ENCODE measurements at regions not wholly inside any gene's neighbourhood (a gene's known extent, or its start where the extent isn't known, plus 50 kb on each side); places are given as distances from the start of the nearest gene placed in this dataset.

- TF ChIP-seq, protein P1, sequence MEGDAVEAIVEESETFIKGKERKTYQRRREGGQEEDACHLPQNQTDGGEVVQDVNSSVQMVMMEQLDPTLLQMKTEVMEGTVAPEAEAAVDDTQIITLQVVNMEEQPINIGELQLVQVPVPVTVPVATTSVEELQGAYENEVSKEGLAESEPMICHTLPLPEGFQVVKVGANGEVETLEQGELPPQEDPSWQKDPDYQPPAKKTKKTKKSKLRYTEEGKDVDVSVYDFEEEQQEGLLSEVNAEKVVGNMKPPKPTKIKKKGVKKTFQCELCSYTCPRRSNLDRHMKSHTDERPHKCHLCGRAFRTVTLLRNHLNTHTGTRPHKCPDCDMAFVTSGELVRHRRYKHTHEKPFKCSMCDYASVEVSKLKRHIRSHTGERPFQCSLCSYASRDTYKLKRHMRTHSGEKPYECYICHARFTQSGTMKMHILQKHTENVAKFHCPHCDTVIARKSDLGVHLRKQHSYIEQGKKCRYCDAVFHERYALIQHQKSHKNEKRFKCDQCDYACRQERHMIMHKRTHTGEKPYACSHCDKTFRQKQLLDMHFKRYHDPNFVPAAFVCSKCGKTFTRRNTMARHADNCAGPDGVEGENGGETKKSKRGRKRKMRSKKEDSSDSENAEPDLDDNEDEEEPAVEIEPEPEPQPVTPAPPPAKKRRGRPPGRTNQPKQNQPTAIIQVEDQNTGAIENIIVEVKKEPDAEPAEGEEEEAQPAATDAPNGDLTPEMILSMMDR (IDR thresholded peaks at IDR 0.05) = no peak
- ATAC-seq (ENCODE audit: low FRiP score) (no peak), DNase-seq (ENCODE audit: low spot score) (no peak)
Observed at GRCh38 chr3:140830391-140830790, 111.2 kb upstream of the SLC25A36 start.

- no peak for ATAC-seq (ENCODE audit: low FRiP score)
- TF ChIP-seq, protein P1 (IDR thresholded peaks at IDR 0.05) = no peak
- DNase-seq (ENCODE audit: low spot score) = no peak
Observed at GRCh38 chr3:140832883-140833282, 108.8 kb upstream of the SLC25A36 start.

DNA sequence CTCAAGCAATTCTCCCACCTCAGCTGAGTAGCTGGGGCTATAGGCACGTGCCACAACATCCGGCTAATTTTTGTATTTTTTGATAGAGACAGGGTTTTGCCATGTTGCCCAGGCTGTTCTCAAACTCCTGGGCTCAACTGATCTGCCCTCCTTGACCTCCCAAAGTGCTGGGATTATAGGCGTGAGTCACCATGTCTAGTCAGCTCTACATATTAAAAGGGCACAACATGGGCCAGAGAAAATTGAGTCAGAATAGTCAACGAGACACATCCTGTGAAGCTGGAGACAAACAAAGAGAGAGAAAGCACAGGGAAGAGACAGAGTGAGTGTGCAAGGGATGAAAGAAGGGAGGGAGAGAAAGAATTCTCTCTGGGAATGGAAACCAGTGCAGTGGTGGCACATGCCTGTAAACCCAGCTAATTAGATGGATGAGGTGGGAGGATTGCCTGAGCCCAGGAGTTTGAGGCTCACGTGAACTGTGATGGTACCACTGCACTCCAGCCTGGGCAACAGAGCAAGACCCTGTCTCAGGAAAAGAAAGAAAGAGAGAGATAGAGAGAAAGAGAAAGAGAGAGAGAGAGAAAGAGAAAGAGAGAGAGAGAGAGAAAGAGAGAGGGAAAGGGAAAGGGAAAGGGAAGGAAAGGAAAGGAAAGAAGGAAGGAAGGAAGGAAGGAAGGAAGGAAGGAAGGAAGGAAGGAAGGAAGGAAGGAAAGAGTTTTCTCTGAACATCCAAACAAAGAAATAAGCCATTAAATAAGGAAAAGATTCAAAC lies 107.2 kb upstream of the SLC25A36 start:
- TF ChIP-seq, protein P1 (IDR thresholded peaks at IDR 0.05) = no peak
- ATAC-seq (ENCODE audit: low FRiP score) (no peak), DNase-seq (ENCODE audit: low spot score) (no peak)

DNA sequence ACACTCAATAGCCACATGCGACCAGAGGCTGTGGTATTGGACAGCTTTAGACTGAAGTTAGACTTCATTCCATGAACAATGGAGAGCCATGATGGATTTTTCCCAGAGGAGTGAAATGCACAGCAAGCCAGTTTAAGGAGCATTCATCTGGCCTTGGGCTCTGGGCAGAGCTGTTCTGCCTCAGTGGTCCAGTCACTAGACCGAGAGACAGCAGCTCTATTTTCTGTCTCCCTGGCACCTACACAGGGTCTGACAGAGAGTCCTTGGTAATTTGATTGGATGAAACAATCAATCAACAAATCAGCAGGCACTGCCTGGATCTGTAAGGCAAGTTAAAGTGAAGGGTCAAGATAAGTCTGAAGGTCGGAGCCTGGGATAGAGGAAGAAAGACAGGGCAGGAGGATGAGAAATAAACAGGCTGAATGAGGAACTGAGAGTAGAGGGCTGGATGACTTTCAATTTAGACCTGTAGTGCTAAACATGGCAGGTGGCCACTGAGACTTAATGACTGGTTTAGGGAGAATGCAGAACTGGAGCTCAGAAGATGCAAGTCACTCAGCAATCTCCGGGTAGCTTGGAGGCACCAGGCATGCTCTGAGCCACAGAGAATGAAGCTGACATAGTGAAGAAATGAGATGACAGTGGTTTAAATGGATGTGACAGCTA lies 98.5 kb upstream of the SLC25A36 start:
- TF ChIP-seq, protein P1 (IDR thresholded peaks at IDR 0.05) = no peak
- no peak for ATAC-seq (ENCODE audit: low FRiP score)

DNA sequence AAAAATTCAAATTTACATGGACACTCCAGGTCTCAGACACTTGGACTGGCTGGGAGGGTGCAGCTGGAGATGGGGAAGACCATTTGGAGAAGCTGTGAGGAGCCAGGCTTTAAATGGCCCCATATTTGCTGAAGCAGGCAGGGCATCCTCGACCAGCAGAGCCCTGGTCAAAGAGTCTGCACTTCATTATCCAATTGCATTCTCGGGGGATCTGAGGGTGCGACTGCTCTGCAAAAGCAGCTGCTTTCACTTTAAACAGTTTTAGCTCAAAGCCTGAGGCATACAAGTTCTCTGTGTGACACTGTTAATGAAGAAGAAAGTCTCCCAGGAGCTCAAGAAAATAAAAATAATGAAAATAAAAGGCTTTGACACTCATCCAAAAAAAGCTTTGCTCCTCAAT lies 98.0 kb upstream of the SLC25A36 start:
- DNase-seq (ENCODE audit: low spot score) (no peak), ATAC-seq (ENCODE audit: low FRiP score) (no peak)
- TF ChIP-seq, protein P1 (IDR thresholded peaks at IDR 0.05) = no peak

More for the DNA sequence above, 98.5 kb upstream of the SLC25A36 start:
- DNase-seq (ENCODE audit: low spot score) = no peak

DNA sequence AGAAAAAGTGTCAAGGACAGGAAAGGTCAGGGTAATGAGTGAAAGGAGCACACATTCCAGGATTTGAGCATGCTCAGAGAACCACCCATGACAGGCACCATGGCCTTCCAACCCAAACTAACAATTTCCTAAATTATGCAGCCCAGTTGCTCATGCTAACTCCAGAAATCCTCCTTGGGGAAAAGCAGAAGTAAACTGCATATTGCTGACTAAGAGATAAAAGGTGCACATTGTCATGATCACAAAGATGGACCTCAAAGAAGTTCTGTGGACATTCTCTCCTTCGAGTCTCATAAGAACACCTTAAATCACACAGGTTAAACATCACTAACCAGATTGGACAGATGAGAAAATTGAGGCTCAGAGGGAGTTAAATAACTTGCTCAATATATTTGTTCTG lies 97.6 kb upstream of the SLC25A36 start:
- ATAC-seq (ENCODE audit: low FRiP score) (no peak), DNase-seq (ENCODE audit: low spot score) (no peak)
- TF ChIP-seq, protein P1 (IDR thresholded peaks at IDR 0.05) = no peak

GRCh38 chr3:140845882-140846281 lies 95.8 kb upstream of the SLC25A36 start:
- DNase-seq (ENCODE audit: low spot score) (no peak), ATAC-seq (ENCODE audit: low FRiP score) (no peak)
- TF ChIP-seq, protein P1 (IDR thresholded peaks at IDR 0.05) = no peak

Measured in omental fat pad (tissue), 3 donors.